ENCODE measurements at regions not wholly inside any gene's neighbourhood (a gene's known extent, or its start where the extent isn't known, plus 50 kb on each side); places are given as distances from the start of the nearest gene placed in this dataset.

DNA sequence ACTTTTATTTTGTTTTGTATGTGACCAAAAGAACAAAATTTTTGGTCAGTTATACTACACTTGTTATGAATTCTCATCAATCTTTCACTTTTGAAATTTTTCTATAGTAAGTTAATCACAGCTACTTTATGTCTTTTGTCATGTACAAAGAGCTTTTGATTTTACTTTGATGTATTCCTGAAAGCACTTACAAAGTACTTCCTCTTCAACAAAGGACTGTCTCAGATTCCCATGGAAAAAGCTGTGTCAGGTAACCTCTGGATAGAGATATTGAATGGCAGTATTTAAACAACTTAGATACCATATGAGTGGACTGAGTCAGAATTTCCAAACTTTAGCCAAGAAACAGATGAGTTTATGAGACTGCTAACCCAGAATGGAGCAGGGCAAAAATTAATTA, 689.3 kb upstream of the ATXN8OS start:
- TF ChIP-seq, protein P1, sequence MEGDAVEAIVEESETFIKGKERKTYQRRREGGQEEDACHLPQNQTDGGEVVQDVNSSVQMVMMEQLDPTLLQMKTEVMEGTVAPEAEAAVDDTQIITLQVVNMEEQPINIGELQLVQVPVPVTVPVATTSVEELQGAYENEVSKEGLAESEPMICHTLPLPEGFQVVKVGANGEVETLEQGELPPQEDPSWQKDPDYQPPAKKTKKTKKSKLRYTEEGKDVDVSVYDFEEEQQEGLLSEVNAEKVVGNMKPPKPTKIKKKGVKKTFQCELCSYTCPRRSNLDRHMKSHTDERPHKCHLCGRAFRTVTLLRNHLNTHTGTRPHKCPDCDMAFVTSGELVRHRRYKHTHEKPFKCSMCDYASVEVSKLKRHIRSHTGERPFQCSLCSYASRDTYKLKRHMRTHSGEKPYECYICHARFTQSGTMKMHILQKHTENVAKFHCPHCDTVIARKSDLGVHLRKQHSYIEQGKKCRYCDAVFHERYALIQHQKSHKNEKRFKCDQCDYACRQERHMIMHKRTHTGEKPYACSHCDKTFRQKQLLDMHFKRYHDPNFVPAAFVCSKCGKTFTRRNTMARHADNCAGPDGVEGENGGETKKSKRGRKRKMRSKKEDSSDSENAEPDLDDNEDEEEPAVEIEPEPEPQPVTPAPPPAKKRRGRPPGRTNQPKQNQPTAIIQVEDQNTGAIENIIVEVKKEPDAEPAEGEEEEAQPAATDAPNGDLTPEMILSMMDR (IDR thresholded peaks at IDR 0.05), result no peak
- no peak for TF ChIP-seq POLR2A (IDR thresholded peaks at IDR 0.05)
